Right lobe of liver (tissue), 6 donors: ENCODE measurements at regions not wholly inside any gene's neighbourhood (a gene's known extent, or its start where the extent isn't known, plus 50 kb on each side); places are given as distances from the start of the nearest gene placed in this dataset.
"Not testable (repeated sequence)": the region's sequence is repeated elsewhere in the genome, so short reads cannot be mapped to it uniquely, and the experiment has no call there.

ENCODE experiments used
- ATAC-seq, 4 donors: fragments of 200-7000 bp; cut with Tn5 transposase; one replicate each; pipeline ENCODE4 v1.9.1; 2020; ENCODE audit warnings: mild to moderate bottlenecking in 4 of 4, moderate library complexity in 4 of 4
- DNase-seq, 3 donors: peaks; one replicate each; pipeline ENCODE4 v3.0.0-alpha.2; 2020
- H3K27ac ChIP-seq, 3 donors: fragments of 200-600 bp; one replicate each; pipeline ENCODE4 v1.8.0; 2022
- H3K27me3 ChIP-seq, 2 donors: fragments of 200-600 bp; one replicate each; pipeline ENCODE4 v1.8.0; 2022
- H3K36me3 ChIP-seq, 4 donors: fragments of 200-600 bp; sonication (generic) in 1 of 4; one replicate each; pipeline versions ENCODE4 v1.5.1 to v1.8.0; 2017 to 2022; ENCODE audit warnings: control low read depth in 1 of 4
- H3K4me1 ChIP-seq, 4 donors: fragments of 200-600 bp; sonication (generic) in 1 of 4; one replicate each; pipeline versions ENCODE4 v1.5.1 to v1.8.0; 2017 to 2022; ENCODE audit warnings: control low read depth in 1 of 4
- H3K4me3 ChIP-seq, 3 donors: fragments of 200-600 bp; one replicate each; pipeline ENCODE4 v1.8.0; 2022
- H3K9me3 ChIP-seq, 4 donors: fragments of 200-600 bp; sonication (generic) in 1 of 4; one replicate each; pipeline versions ENCODE4 v1.5.1 to v1.8.0; 2017 to 2022; ENCODE audit warnings: control low read depth in 1 of 4
- CTCF ChIP-seq, 4 donors: fragments of 200-600 bp in 3 of 4; fragments of 450-650 bp in 1 of 4; IDR thresholded peaks; one replicate each; pipeline versions ENCODE4 v1.5.1 to v1.8.0; 2016 to 2022; ENCODE audit warnings: antibody characterized with exemption in 4 of 4, mild to moderate bottlenecking in 2 of 4
- POLR2A ChIP-seq: fragments of 450-650 bp; IDR thresholded peaks from one replicate; pipeline ENCODE4 v1.6.1; 2017; ENCODE audit warnings: antibody characterized with exemption, mild to moderate bottlenecking
- WGBS: methylation state at CpG from one replicate; pipeline ENCODE4 v1.1.6; 2018; ENCODE audit warnings: low coverage, low lambda C conversion rate; ENCODE audit not compliant: insufficient coverage; ENCODE audit errors: missing lambda C conversion rate; 5-methylcytosine and 5-hydroxymethylcytosine counted together
- intact Hi-C, 2 donors: fragments of 100-400 bp; cut with DNase I; formaldehyde crosslinking; loops; one replicate each; pipeline versions ENCODE4 v1.11.2 to v1.14.1; 2022
- donor health status: DM: no; HTN: yes; CAD: no.
- donor health status: DM: no; HTN: no; CAD: no.
- donor health status: DM: no; HTN: no; CAD: no.
- donor health status: DM: no; HTN: yes; CAD: no.
- donor health status: DM: no; HTN: yes; CAD: no.

DNA sequence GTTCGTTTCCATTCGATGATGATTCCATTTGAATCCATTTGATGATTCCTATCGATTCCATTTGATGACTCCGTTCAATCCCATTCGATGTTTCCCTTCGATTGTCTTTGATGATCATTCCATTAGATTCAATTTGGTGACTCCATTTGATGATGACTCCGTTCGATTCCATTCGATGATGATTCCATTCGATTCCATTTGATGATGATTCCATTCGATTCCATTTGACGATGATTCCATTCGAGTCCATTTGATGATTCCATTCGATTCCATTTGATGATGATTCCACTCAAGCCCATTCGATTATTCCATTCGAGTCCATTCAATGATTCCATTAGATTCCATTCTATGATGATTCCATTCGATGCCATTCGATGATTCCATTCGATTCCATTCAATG is 2730.6 kb downstream of the RPIA start:
- intact Hi-C loops, DNase-seq, ATAC-seq, H3K27ac ChIP-seq, H3K4me1 ChIP-seq, H3K36me3 ChIP-seq, H3K4me3 ChIP-seq: not testable (repeated sequence)
- H3K9me3 ChIP-seq = peaks cover 0 to 23% (median 5%) of the 10 kb centered on the region in 4 donors
- H3K27me3 ChIP-seq = peaks cover 0 to 28% of the 10 kb centered on the region in 2 donors
- WGBS = 66% methylated on average over 19 of the region's 19 CpGs

- H3K36me3 ChIP-seq, H3K27ac ChIP-seq, ATAC-seq, intact Hi-C loops, H3K4me1 ChIP-seq, H3K4me3 ChIP-seq: not testable (repeated sequence)
- 21% methylated on average over 1 of the region's 1 CpG for WGBS
- Histone ChIP-seq H3K9me3 (peaks cover 0 to 12% (median 0%) of the 10 kb centered on the region in 4 donors), H3K27me3 (peaks cover 0 to 14% of the 10 kb centered on the region in 2 donors)
- DNase-seq = peak in 1 of 3 donors; percentile 24
Measured at GRCh38 chr2:91427148-91427547, 2735.7 kb downstream of the RPIA start.

DNA sequence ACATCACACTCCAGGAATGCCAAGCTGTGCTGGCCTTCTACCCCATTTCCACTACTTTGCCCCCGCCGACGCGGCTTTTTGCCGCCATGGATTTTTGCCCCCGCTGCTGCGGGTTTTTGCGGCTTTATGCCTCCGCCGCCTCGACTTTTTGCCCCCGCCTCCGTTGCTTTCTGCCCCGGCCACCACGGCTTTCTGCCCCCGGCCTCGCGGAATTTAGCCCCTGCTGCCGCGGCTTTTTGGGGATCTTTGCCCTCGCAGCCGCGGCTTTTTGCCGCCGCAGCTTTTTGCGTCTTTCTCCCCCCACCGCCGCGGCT is 2750.4 kb downstream of the RPIA start:
- Histone ChIP-seq H3K27me3 (peaks cover 0 to 11% of the 10 kb centered on the region in 2 donors), H3K4me1 (peaks cover 0 to 12% (median 0%) of the 10 kb centered on the region in 4 donors), H3K4me3 (peak overlapping the region in 1 of 3 donors; percentile 21)
- ATAC-seq = peak in 1 of 4 donors; percentile 21
- intact Hi-C loops, H3K9me3 ChIP-seq, H3K36me3 ChIP-seq, H3K27ac ChIP-seq: not testable (repeated sequence)
- WGBS = 11% methylated on average over 29 of the region's 29 CpGs
- DNase-seq = peak in 1 of 3 donors; percentile 9

DNA sequence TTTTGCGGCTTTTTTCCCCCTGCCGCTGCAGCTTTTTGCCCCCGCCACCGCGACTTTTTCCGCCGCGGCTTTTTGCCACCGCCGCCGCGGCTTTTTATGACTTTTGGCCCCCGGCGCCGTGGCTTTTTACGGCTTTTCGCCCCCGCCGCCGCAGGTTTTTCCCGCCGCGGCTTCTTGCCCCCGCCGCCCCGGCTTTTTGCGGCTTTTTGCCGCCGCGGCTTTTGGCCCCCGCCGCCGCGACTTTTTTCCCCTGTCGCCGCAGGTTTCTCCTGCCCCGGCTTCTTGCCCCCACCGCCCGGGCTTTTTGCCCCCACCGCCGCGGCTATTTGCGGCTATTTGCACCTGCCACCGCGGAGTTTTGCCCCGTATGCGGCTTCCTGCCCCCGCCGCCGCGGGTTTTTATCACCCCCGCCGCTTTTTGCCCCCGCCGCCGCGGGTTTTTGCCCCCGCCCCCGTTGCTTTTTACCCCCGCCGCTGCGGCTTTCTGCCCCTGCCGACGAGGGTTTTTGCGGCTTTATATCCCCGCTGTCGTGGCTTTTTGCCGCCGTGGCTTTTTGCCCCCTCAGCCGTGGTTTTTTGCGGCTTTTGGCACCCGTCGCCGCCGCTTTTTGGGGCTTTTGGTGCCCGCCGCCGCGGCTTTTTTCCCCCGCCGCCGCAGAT is 2750.9 kb downstream of the RPIA start:
- TF ChIP-seq POLR2A (no peak), CTCF (IDR thresholded peaks at IDR 0.05) (no peak)
- H3K27me3 ChIP-seq = peaks cover 0 to 11% of the 10 kb centered on the region in 2 donors
- H3K9me3 ChIP-seq = no peaks in the 10 kb centered on the region
- 11% methylated on average over 82 of the region's 82 CpGs for WGBS
- H3K36me3 ChIP-seq = no peaks in the 10 kb centered on the region
- peak in 1 of 4 donors; percentile 21 for ATAC-seq
- H3K27ac ChIP-seq = no peak overlapping the region
- peak overlapping the region in 1 of 3 donors; percentile 21 for H3K4me3 ChIP-seq
- intact Hi-C loops = no loop called here
- peaks cover 0 to 12% (median 0%) of the 10 kb centered on the region in 4 donors for H3K4me1 ChIP-seq
- peak; percentile 27 to 62 (median 52) for DNase-seq

- DNase-seq (peak; percentile 21 to 41 (median 38)), ATAC-seq (peak in 3 of 4 donors; percentile 42 to 48 (median 43))
- H3K9me3 ChIP-seq, H3K36me3 ChIP-seq, H3K27ac ChIP-seq, intact Hi-C loops: not testable (repeated sequence)
- Histone ChIP-seq H3K4me1 (peaks cover 0 to 12% (median 0%) of the 10 kb centered on the region in 4 donors), H3K4me3 (peak overlapping the region in 1 of 3 donors; percentile 21), H3K27me3 (peaks cover 0 to 11% of the 10 kb centered on the region in 2 donors)
- WGBS = 12% methylated on average over 45 of the region's 69 CpGs
Measured at GRCh38 chr2:91442906-91443729, 2751.6 kb downstream of the RPIA start.

GRCh38 chr2:91443730-91444115 is 2752.2 kb downstream of the RPIA start:
- H3K36me3 ChIP-seq, intact Hi-C loops, H3K4me3 ChIP-seq, H3K9me3 ChIP-seq, ATAC-seq, H3K27ac ChIP-seq: not testable (repeated sequence)
- Histone ChIP-seq H3K4me1 (peaks cover 0 to 12% (median 0%) of the 10 kb centered on the region in 4 donors), H3K27me3 (peaks cover 0 to 11% of the 10 kb centered on the region in 2 donors)
- DNase-seq = peak; percentile 14 to 45 (median 39)
- WGBS = 60% methylated on average over 8 of the region's 11 CpGs

GRCh38 chr2:91445705-91446104 is 2754.2 kb downstream of the RPIA start:
- WGBS = 72% methylated on average over 2 of the region's 5 CpGs
- H3K27me3 ChIP-seq = not testable (repeated sequence)

GRCh38 chr2:91446489-91446888 is 2755.0 kb downstream of the RPIA start:
- H3K27me3 ChIP-seq, intact Hi-C loops, H3K9me3 ChIP-seq, H3K4me3 ChIP-seq, ATAC-seq, DNase-seq, H3K27ac ChIP-seq, H3K36me3 ChIP-seq: not testable (repeated sequence)
- H3K4me1 ChIP-seq = peaks cover 0 to 12% (median 0%) of the 10 kb centered on the region in 4 donors

More at GRCh38 chr2:91445705-91446104, 2754.2 kb downstream of the RPIA start:
- H3K36me3 ChIP-seq, H3K27ac ChIP-seq, H3K9me3 ChIP-seq, H3K4me3 ChIP-seq, DNase-seq, intact Hi-C loops, ATAC-seq: not testable (repeated sequence)
- peaks cover 0 to 12% (median 0%) of the 10 kb centered on the region in 4 donors for H3K4me1 ChIP-seq

GRCh38 chr2:91446915-91447314 is 2755.4 kb downstream of the RPIA start:
- WGBS = 67% methylated on average over 6 of the region's 7 CpGs
- H3K4me1 ChIP-seq = peaks cover 0 to 10% (median 0%) of the 10 kb centered on the region in 4 donors
- intact Hi-C loops, H3K9me3 ChIP-seq, H3K36me3 ChIP-seq, ATAC-seq, H3K4me3 ChIP-seq, H3K27me3 ChIP-seq, H3K27ac ChIP-seq: not testable (repeated sequence)
- DNase-seq = peak in 1 of 3 donors; percentile 36

- ATAC-seq, intact Hi-C loops, H3K27ac ChIP-seq, H3K4me3 ChIP-seq, H3K36me3 ChIP-seq, H3K9me3 ChIP-seq, H3K27me3 ChIP-seq, H3K4me1 ChIP-seq: not testable (repeated sequence)
- 58% methylated on average over 3 of the region's 8 CpGs for WGBS
- peak in 1 of 3 donors; percentile 22 for DNase-seq
Measured at GRCh38 chr2:91447508-91447907, 2756.0 kb downstream of the RPIA start.
